ENCODE measurements at regions not wholly inside any gene's neighbourhood (a gene's known extent, or its start where the extent isn't known, plus 50 kb on each side); places are given as distances from the start of the nearest gene placed in this dataset.
"Not testable (repeated sequence)": the region's sequence is repeated elsewhere in the genome, so short reads cannot be mapped to it uniquely, and the experiment has no call there.

DNA sequence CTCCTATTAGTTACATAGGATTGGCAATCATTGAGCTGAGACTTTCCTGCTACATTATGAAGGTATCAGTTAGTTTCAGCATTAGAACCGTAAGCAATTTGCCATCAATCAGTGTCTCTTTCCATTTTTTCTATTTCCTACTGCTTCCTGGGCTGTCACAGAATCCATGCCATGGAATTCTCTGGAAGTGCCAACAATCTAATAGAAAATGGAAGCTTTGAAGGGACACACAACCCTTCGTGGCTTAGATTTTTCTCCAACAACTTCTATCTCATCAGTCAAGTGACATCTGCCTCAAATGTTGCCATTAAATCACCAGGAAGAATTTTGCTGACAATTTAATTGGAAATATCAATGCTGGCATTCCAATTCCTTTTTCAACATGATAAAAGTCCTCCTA, 183.5 kb upstream of the PARD3B start:
- DNase-seq (ENCODE audit: low spot score) = no peak

DNA sequence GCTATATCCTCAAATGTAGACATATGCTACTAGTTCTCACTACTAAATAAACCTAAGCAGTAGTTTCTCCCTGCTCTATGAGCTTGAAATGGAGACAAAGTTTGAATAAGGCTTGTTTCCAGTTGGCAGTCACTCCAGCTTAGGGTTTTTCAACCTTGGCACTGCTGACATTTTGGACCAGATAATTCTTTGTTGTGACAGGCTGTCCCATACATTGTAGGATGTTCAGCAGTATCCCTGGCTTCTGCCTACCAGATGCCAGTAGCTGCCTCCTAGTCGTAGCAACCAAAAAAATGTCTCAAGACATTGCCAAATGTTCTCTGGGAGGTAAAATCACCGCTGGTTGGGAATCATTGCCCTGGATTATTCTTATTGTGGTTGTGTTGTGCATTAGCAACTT, 182.7 kb upstream of the PARD3B start:
- no peak for DNase-seq (ENCODE audit: low spot score)

DNA sequence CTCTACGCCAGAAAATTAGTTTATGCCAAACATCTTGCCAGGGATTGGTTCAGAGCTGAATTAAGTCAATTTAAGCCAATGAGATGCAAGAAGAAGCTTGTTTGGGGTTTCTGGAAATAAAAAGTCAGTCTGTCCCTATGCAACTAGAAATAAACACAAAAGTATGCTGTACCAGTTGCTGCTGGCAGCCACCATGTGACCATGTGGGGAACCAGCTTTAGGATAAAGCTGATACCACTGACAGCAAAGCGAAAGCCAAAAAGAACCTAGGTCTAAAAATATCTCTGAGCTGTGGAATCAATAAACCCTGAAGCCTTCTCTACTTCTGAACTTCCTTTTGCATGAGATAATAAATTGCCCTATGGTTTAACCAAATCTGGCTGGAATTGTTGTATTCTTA, 181.8 kb upstream of the PARD3B start:
- DNase-seq (ENCODE audit: low spot score) = no peak

DNA sequence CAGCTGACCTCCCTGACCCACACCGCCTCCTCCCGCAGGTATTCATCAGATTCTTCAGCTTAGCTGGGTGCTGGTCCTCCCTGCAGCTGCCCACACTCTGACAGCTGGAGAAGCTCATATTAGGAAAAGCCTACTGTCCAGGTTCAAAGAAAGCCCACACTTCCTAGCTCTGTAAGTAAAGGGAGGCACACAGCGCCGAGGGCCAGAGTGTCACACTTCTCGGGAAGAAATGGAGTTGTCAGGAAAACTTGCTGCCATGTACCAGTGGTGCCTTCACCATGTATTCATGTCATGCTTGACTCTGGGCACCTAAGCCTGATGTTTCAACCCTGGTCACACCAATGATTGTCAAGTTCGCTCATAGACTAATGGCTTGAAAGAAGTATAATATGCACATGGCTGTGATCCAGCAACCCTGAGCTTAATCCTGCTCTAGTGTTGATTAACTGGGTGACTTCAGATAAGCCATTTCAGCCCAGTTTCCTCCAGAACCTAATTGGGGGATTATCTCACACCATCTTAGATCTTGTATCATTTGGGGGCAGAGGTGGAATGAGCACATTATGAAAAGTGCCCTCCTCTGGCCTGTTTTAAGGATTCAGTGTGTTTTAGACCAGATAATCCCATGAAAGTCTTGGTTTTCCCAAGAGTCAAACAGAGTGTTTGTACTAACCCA, 180.3 kb upstream of the PARD3B start:
- DNase-seq (ENCODE audit: low spot score) = no peak

- no peak for DNase-seq (ENCODE audit: low spot score)
These were observed 179.5 kb upstream of the PARD3B start for GRCh38 chr2:204365811-204366210.

GRCh38 chr2:204367466-204367865, 177.8 kb upstream of the PARD3B start:
- no peak for DNase-seq (ENCODE audit: low spot score)

DNA sequence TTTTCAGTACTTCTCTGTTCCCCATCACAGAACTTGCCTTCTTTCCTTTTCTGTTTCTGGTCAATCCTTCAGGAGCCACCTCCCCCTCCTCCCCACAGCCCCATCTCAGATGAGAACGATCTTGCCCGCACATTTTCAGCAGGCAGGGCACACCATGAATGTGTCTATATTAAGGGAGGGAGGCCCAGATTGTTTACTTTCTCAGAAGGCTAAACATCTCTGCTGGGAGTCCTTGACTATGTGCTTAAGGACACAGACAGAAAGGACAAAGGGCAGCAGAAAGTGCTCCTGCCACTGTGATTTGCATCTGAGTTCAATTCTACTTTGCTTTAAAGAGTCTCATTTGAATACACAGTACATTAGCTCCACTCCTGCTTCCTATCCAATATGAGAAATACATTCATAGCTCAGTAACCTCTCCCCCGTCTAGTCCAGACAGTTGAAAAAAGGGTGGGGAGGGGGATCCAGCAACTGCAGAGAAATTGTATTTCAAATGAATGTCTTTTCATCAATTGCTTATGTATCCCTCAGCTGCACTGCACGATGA, 175.0 kb upstream of the PARD3B start:
- no peak for DNase-seq (ENCODE audit: low spot score)

GRCh38 chr2:204373942-204374341, 171.3 kb upstream of the PARD3B start:
- no peak for DNase-seq (ENCODE audit: low spot score)

DNA sequence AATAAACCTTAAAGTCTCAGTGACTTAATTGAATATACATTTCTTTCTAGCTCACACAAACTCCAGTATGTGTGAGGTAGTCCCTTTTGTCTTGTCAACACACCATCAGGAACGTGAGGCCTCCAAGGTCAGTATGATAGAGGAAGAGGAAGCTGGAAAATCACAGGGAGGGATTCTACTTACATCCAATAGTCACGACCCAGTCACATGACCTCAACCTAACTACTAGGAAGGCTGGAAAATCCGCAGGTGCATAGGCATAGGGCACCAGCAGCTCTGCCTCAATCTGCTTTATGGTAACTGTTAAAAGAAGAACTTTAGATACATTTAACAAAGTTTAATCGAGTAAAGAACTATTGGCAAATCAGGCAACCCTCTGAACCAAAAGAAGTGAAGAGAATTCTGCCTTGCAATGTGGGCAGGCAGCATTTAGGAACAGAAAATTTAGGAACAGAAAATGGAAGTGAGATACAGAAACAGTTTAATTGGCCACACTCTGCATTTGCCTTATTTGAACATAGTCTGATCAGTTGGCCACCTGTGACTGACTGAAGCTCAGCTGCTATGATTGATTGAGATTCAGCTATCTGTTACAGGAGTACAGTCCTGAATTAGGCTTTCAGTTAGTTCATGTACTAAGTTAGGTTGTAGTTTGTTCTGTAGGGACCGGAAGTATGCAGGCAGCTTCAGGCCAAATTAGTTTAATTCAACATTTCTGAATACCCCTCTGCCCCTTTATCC, 165.0 kb upstream of the PARD3B start:
- no peak for DNase-seq (ENCODE audit: low spot score)

- DNase-seq (ENCODE audit: low spot score) = no peak
These were observed 158.6 kb upstream of the PARD3B start for GRCh38 chr2:204386668-204387067.

GRCh38 chr2:204389120-204389519, 156.2 kb upstream of the PARD3B start:
- no peak for DNase-seq (ENCODE audit: low spot score)

GRCh38 chr2:204389856-204390255, 155.4 kb upstream of the PARD3B start:
- no peak for DNase-seq (ENCODE audit: low spot score)

DNA sequence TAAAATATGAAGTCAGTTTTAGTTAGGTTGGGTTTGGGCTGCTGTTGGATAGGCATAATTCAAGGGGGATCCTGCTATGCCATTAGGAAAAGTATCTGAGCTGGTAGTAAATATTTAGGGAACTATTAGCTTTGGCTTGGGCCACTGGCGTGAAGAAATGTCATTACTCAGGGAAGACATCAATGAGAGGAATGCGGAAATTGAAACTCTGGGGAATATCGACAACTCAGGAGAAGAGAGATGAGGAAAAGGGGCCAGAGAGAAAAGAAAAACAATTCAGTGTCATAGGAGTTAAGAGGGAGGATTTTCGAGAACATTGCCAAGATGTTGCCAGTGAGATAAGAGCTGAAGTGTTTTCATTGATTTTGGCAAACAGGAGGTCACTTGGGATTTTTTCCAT, 149.7 kb upstream of the PARD3B start:
- DNase-seq (ENCODE audit: low spot score) = no peak

DNA sequence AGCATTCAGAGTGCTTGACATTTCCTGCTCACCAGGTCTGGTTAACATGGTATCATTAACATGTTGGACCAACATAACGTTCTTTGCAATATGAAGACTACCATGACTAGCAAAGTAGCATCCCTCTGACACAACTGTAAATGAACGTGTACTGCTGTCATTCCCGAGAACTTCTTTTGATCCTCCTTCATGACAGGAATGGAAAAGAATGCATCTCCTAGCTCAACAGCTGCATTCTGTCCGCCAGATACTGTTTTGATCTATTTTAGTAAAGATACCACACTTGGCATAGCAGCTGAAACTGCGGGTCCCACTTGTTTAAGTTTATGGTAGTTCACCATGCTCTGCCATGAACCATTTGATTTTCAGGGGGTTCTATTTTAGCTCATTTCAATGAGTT, 144.2 kb upstream of the PARD3B start:
- DNase-seq (ENCODE audit: low spot score) = no peak

DNA sequence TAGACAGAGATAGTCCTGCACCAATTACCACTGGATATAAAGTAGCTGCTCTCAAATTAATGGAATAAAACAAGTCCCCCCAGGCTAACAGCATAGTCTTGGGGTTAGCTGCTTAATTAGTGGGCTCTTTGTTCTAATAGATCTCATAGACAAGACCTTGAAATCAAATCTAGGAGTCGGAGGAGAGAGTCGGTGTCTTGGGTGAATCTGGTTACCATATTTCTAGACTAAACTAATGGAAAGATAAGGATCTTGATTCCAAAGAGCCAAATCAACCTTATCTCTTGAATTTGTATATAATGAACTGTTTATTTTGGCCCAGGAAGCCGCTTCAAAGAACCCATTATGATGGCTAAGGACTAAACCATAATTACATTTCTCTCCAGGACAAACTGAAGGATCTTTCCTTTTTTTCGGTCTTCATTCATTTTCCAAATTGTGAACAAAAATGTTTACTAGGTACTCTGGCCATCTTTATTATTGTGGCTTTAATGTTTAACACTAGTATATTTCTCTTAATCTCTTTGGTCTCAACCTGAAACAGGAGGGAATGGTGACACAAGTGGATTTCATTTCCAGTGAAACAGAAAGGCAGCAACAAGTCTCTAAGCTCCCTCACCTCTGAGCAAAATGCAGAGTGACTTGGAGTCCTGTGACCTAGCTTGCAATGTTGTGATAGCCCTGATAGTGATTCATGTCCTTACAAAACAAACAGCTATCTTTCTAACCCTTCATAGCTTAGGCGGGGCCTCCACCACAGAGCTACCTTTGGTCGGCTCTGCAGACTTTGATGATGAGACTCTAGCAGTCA, 137.9 kb upstream of the PARD3B start:
- no peak for DNase-seq (ENCODE audit: low spot score)

- DNase-seq (ENCODE audit: low spot score) = not testable (repeated sequence)
These were observed 132.5 kb upstream of the PARD3B start for GRCh38 chr2:204412782-204413181.

DNA sequence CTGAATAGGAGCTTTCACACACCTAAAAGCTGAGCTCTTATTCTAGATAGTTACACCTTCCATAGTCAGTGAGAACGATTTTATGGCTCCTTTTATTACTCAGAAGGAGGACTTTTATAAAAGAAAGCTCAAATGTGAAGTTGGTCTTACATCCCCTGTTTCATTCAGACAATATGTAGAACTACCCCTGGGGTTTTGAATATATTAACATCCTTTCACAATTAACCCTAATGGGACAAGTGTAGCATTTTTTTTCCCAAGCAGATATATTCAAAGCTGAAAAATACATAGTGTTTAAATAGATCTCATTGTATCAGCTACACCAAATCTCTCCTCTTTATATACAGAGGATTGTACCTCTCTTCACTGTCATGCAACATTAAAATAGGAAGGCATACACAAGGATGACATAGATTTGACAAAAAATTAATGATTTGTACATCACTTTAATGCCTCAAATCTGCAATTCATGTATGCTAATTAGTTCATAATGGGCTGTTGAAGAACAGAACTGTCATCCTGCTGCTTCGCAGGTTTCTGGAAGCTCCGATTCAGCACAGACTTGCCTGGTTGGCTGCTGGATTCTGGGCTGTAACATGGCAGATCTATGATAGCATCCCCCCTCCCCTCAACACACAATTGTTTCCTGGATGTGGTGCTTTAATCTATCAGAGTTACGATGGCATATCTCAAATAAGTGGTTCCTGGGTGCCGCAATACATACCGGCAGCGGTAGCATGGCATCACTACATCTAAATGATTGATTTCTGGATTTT, 129.7 kb upstream of the PARD3B start:
- no peak for DNase-seq (ENCODE audit: low spot score)

GRCh38 chr2:204416236-204416635, 129.0 kb upstream of the PARD3B start:
- DNase-seq (ENCODE audit: low spot score) = no peak

- DNase-seq (ENCODE audit: low spot score) = no peak
These were observed 119.5 kb upstream of the PARD3B start for GRCh38 chr2:204425821-204426220.

DNA sequence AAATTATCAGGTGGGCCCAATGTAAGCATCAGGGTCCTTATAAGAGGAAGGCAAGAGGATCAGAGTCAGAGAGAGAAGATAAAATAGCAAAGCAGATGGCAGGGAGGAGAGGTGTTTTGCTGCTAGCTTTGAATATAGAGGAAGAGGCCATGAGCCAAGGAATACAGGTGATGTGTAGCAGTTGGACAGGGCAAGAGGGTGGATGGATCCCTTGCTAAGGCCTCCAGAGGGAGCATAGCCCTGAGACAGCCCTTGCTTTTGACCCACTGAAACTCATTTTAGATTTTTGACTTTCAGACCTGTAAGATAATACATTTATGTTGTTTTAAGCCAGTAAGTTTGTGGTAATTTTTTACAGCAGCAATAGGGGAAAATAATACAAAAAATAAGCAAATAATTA, 116.6 kb upstream of the PARD3B start:
- DNase-seq (ENCODE audit: low spot score) = no peak

DNA sequence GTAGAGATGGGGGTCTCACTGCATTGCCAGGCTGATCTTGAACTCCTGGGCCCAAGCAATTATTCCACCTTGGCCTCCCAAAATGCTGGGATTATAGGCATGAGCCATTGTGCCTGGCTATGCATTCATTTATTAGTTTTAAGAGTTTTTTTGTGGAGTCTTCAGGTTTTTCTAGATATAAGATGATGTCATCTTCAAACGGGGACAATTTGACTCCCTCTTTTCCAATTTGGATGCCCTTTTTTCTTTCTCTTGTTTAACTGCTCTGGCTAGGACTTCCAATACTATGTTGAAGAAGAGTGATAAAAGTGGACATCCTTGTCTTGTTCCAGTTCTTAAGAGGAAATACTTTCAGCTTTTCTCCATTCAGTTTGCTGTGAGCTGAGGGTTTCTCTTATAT, 113.7 kb upstream of the PARD3B start:
- no peak for DNase-seq (ENCODE audit: low spot score)

GRCh38 chr2:204432196-204432595, 113.1 kb upstream of the PARD3B start:
- DNase-seq (ENCODE audit: low spot score) = no peak
